ENCODE measurements at regions not wholly inside any gene's neighbourhood (a gene's known extent, or its start where the extent isn't known, plus 50 kb on each side); places are given as distances from the start of the nearest gene placed in this dataset.

- Histone ChIP-seq H3K27ac (no peak overlapping the region), H3K27me3 (no peaks in the 10 kb centered on the region), H3K4me3 (no peak overlapping the region), H3K4me1 (no peaks in the 10 kb centered on the region), H3K36me3 (no peaks in the 10 kb centered on the region), H3K9me3 (no peaks in the 10 kb centered on the region)
- no peak for DNase-seq (ENCODE audit: extremely low spot score in 2 of 2)
- TF ChIP-seq POLR2A (IDR thresholded peaks at IDR 0.05) (no peak), POLR2AphosphoS5 (IDR thresholded peaks at IDR 0.05; ENCODE audit: insufficient read depth in 1 of 2, low read depth in 1 of 2) (no peak), CTCF (IDR thresholded peaks at IDR 0.05) (no peak)
- intact Hi-C loops (cut with DNase I) = no loop called here
Observed at GRCh38 chr13:105721016-105721415, 814.4 kb downstream of the EFNB2 start.

GRCh38 chr13:105719859-105720258 lies 815.6 kb downstream of the EFNB2 start:
- no peak for DNase-seq (ENCODE audit: extremely low spot score in 2 of 2)
- Histone ChIP-seq H3K4me3 (no peak overlapping the region), H3K27ac (no peak overlapping the region), H3K36me3 (no peaks in the 10 kb centered on the region), H3K27me3 (no peaks in the 10 kb centered on the region), H3K9me3 (no peaks in the 10 kb centered on the region), H3K4me1 (no peaks in the 10 kb centered on the region)
- intact Hi-C loops (cut with DNase I) = no loop called here
- no peak for TF ChIP-seq POLR2AphosphoS5 (IDR thresholded peaks at IDR 0.05; ENCODE audit: insufficient read depth in 1 of 2, low read depth in 1 of 2)
- no peak for TF ChIP-seq POLR2A (IDR thresholded peaks at IDR 0.05)
- TF ChIP-seq CTCF (IDR thresholded peaks at IDR 0.05) = no peak

- Histone ChIP-seq H3K4me1 (no peaks in the 10 kb centered on the region), H3K27ac (no peak overlapping the region), H3K36me3 (no peaks in the 10 kb centered on the region), H3K27me3 (no peaks in the 10 kb centered on the region), H3K4me3 (no peak overlapping the region), H3K9me3 (no peaks in the 10 kb centered on the region)
- intact Hi-C loops (cut with DNase I) = no loop called here
- no peak for DNase-seq (ENCODE audit: extremely low spot score in 2 of 2)
- no peak for TF ChIP-seq POLR2A (IDR thresholded peaks at IDR 0.05)
- TF ChIP-seq POLR2AphosphoS5 (IDR thresholded peaks at IDR 0.05; ENCODE audit: insufficient read depth in 1 of 2, low read depth in 1 of 2) = no peak
Observed at GRCh38 chr13:105709181-105709580, 826.3 kb downstream of the EFNB2 start.

GRCh38 chr13:105703843-105704242 lies 831.6 kb downstream of the EFNB2 start:
- Histone ChIP-seq H3K4me3 (no peak overlapping the region), H3K36me3 (no peaks in the 10 kb centered on the region), H3K27ac (no peak overlapping the region), H3K4me1 (no peaks in the 10 kb centered on the region), H3K27me3 (no peaks in the 10 kb centered on the region), H3K9me3 (no peaks in the 10 kb centered on the region)
- DNase-seq (ENCODE audit: extremely low spot score in 2 of 2) = no peak
- intact Hi-C loops (cut with DNase I) = no loop called here
- no peak for TF ChIP-seq POLR2A (IDR thresholded peaks at IDR 0.05)
- TF ChIP-seq POLR2AphosphoS5 (IDR thresholded peaks at IDR 0.05; ENCODE audit: insufficient read depth in 1 of 2, low read depth in 1 of 2) = no peak
- TF ChIP-seq CTCF (IDR thresholded peaks at IDR 0.05) = no peak

GRCh38 chr13:105702441-105702840 lies 833.0 kb downstream of the EFNB2 start:
- DNase-seq (ENCODE audit: extremely low spot score in 2 of 2) = no peak
- no peak overlapping the region for H3K27ac ChIP-seq
- H3K27me3 ChIP-seq = no peaks in the 10 kb centered on the region
- H3K4me1 ChIP-seq = no peaks in the 10 kb centered on the region
- H3K36me3 ChIP-seq = no peaks in the 10 kb centered on the region
- TF ChIP-seq POLR2AphosphoS5 (IDR thresholded peaks at IDR 0.05; ENCODE audit: insufficient read depth in 1 of 2, low read depth in 1 of 2) (no peak), POLR2A (IDR thresholded peaks at IDR 0.05) (no peak), CTCF (IDR thresholded peaks at IDR 0.05) (no peak)
- intact Hi-C loops (cut with DNase I) = no loop called here
- no peak overlapping the region for H3K4me3 ChIP-seq
- no peaks in the 10 kb centered on the region for H3K9me3 ChIP-seq

GRCh38 chr13:105692769-105693168 lies 842.7 kb downstream of the EFNB2 start:
- no peak overlapping the region for H3K4me3 ChIP-seq
- DNase-seq (ENCODE audit: extremely low spot score in 2 of 2) = no peak
- H3K9me3 ChIP-seq = no peaks in the 10 kb centered on the region
- H3K36me3 ChIP-seq = no peaks in the 10 kb centered on the region
- H3K4me1 ChIP-seq = no peaks in the 10 kb centered on the region
- TF ChIP-seq CTCF (IDR thresholded peaks at IDR 0.05) = no peak
- TF ChIP-seq POLR2A (IDR thresholded peaks at IDR 0.05) = no peak
- no peak for TF ChIP-seq POLR2AphosphoS5 (IDR thresholded peaks at IDR 0.05; ENCODE audit: insufficient read depth in 1 of 2, low read depth in 1 of 2)
- H3K27me3 ChIP-seq = no peaks in the 10 kb centered on the region
- intact Hi-C loops (cut with DNase I) = no loop called here
- no peak overlapping the region for H3K27ac ChIP-seq

All from vagina (tissue), 2 donors.